ENCODE measurements at regions not wholly inside any gene's neighbourhood (a gene's known extent, or its start where the extent isn't known, plus 50 kb on each side); places are given as distances from the start of the nearest gene placed in this dataset.

GRCh38 chr13:89497658-89498057 is 1826.5 kb downstream of the SLITRK5 start:
- H3K36me3 ChIP-seq: no peaks in the 10 kb centered on the region
- no peak for TF ChIP-seq CTCF (IDR thresholded peaks at IDR 0.05)
- H3K4me3 ChIP-seq: no peak overlapping the region
- no peak for DNase-seq (ENCODE audit: low spot score)
- no peak for ATAC-seq (ENCODE audit: insufficient number of reproducible peaks, low FRiP score, low read depth)
- H3K4me1 ChIP-seq (ENCODE audit: control insufficient read depth in 1 of 2, low read depth in 2 of 2): no peaks in the 10 kb centered on the region
- H3K27me3 ChIP-seq (replicated peaks; ENCODE audit: insufficient read depth): no peaks in the 10 kb centered on the region
- no peak overlapping the region for H3K27ac ChIP-seq
- no peaks in the 10 kb centered on the region for H3K9me3 ChIP-seq

- no peak for ATAC-seq (ENCODE audit: insufficient number of reproducible peaks, low FRiP score, low read depth)
- no peaks in the 10 kb centered on the region for H3K9me3 ChIP-seq
- no peak for TF ChIP-seq CTCF (IDR thresholded peaks at IDR 0.05)
Observed at GRCh38 chr13:89502286-89502685, 1831.1 kb downstream of the SLITRK5 start.

GRCh38 chr13:89514534-89515312 is 1832.8 kb upstream of the MIR17HG start:
- DNase-seq (ENCODE audit: low spot score): no peak
- no peaks in the 10 kb centered on the region for H3K9me3 ChIP-seq
- H3K27ac ChIP-seq: no peak overlapping the region
- H3K4me1 ChIP-seq (ENCODE audit: control insufficient read depth in 1 of 2, low read depth in 2 of 2): no peaks in the 10 kb centered on the region
- no peak for ATAC-seq (ENCODE audit: insufficient number of reproducible peaks, low FRiP score, low read depth)
- H3K4me3 ChIP-seq: no peak overlapping the region
- no peak for TF ChIP-seq CTCF (IDR thresholded peaks at IDR 0.05)
- H3K27me3 ChIP-seq (replicated peaks; ENCODE audit: insufficient read depth): no peaks in the 10 kb centered on the region
- H3K36me3 ChIP-seq: no peaks in the 10 kb centered on the region

More at GRCh38 chr13:89502286-89502685, 1831.1 kb downstream of the SLITRK5 start:
- Histone ChIP-seq H3K36me3 (no peaks in the 10 kb centered on the region), H3K4me3 (no peak overlapping the region), H3K4me1 (ENCODE audit: control insufficient read depth in 1 of 2, low read depth in 2 of 2) (no peaks in the 10 kb centered on the region), H3K27ac (no peak overlapping the region), H3K27me3 (replicated peaks; ENCODE audit: insufficient read depth) (no peaks in the 10 kb centered on the region)
- DNase-seq (ENCODE audit: low spot score): no peak

- no peaks in the 10 kb centered on the region for H3K36me3 ChIP-seq
- H3K27me3 ChIP-seq (replicated peaks; ENCODE audit: insufficient read depth): no peaks in the 10 kb centered on the region
- ATAC-seq (ENCODE audit: insufficient number of reproducible peaks, low FRiP score, low read depth) (no peak), DNase-seq (ENCODE audit: low spot score) (no peak)
- no peak overlapping the region for H3K27ac ChIP-seq
- no peaks in the 10 kb centered on the region for H3K4me1 ChIP-seq (ENCODE audit: control insufficient read depth in 1 of 2, low read depth in 2 of 2)
- no peak overlapping the region for H3K4me3 ChIP-seq
- TF ChIP-seq CTCF (IDR thresholded peaks at IDR 0.05): no peak
- no peaks in the 10 kb centered on the region for H3K9me3 ChIP-seq
Observed at GRCh38 chr13:89515948-89516347, 1831.5 kb upstream of the MIR17HG start.

- H3K4me3 ChIP-seq: no peak overlapping the region
- no peaks in the 10 kb centered on the region for H3K4me1 ChIP-seq (ENCODE audit: control insufficient read depth in 1 of 2, low read depth in 2 of 2)
- TF ChIP-seq CTCF (IDR thresholded peaks at IDR 0.05): no peak
- H3K27ac ChIP-seq: no peak overlapping the region
- H3K9me3 ChIP-seq: no peaks in the 10 kb centered on the region
- H3K27me3 ChIP-seq (replicated peaks; ENCODE audit: insufficient read depth): no peaks in the 10 kb centered on the region
- DNase-seq (ENCODE audit: low spot score) (no peak), ATAC-seq (ENCODE audit: insufficient number of reproducible peaks, low FRiP score, low read depth) (no peak)
- no peaks in the 10 kb centered on the region for H3K36me3 ChIP-seq
Observed at GRCh38 chr13:89518289-89519077, 1829.0 kb upstream of the MIR17HG start.

Measured in thoracic aorta (tissue), 2 donors.